ENCODE measurements at regions not wholly inside any gene's neighbourhood (a gene's known extent, or its start where the extent isn't known, plus 50 kb on each side); places are given as distances from the start of the nearest gene placed in this dataset.
"Not testable (repeated sequence)": the region's sequence is repeated elsewhere in the genome, so short reads cannot be mapped to it uniquely, and the experiment has no call there.

- DNase-seq, result not testable (repeated sequence)
These were observed 63.3 kb upstream of the CEP78 start for GRCh38 chr9:78172610-78173009.

DNA sequence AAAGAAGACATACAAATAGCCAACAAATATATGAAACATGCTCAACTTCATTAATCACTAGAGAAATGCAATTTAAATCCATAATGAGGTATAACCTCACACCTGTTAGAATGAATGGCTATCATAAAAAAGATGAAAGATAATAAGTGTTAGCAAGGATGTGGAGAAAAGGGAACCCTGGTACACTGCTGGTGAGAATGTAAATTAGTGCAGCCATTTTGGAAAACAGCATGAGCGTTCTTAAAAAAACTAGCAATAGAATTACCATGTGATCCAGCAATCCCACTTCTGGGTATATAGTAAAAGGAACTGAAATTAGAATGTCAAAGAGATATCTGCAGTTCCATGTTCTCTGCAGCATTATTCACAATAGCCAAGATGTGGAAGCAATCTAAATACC, 64.2 kb upstream of the CEP78 start:
- DNase-seq, result no peak

DNA sequence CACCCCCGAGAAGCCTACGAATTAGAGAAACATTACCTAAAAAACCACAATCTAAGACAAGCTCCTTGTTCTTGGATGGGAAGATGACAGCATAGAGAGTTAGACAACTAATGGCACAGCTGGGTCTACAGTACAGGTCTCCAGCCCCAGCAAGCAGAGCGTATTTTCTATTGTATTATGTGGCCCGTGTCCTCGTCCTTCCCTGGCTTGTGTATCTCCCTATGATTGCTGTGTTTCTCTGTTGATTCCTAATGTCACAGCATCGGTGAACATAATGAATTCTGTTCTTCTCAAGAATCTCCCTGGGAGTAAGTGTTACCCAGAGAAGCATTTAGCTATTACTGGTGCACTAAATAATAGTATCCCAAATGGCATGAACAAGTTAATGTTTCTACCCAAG, 66.8 kb upstream of the CEP78 start:
- DNase-seq, result no peak

DNA sequence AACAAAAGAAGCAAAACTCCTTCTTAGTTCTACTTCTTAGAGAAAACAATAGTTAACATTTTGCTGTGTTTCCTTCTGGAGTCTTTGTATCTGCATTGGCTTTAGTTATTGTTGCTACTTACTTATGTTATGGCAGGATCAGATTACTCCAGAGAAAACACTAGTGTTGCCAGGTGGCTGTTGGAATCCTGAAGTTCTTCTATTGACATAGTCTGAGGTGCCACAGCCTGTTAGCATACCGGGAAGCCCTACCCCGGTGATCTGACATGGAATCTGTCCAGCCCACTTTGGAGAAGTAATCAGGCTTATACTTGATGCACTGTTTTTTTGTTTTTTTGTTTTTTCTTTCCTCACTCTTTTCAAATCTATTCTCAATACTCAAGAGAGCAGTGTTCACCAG, 68.5 kb upstream of the CEP78 start:
- no peak for DNase-seq

GRCh38 chr9:78163834-78164233, 72.0 kb upstream of the CEP78 start:
- no peak for DNase-seq

GRCh38 chr9:78158286-78158685, 77.6 kb upstream of the CEP78 start:
- no peak for DNase-seq

DNA sequence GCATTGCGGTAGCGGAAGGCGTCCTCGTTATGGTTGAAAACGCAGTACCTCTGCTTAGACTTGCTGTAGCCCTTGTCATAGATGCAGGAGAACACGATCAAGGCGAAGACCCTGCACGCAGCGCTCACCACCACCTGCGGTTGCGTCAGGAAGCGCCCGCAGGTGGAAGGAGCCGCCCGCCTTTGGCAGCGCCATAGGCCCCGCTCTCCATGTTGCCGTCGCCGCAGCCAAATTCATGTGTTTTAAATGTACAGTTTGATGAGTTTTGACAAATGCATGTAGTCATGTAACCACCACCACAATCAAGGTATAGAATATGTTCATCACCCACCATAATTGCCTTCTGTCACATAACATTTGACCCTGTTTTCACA, 84.9 kb upstream of the CEP78 start:
- no peak for DNase-seq

DNA sequence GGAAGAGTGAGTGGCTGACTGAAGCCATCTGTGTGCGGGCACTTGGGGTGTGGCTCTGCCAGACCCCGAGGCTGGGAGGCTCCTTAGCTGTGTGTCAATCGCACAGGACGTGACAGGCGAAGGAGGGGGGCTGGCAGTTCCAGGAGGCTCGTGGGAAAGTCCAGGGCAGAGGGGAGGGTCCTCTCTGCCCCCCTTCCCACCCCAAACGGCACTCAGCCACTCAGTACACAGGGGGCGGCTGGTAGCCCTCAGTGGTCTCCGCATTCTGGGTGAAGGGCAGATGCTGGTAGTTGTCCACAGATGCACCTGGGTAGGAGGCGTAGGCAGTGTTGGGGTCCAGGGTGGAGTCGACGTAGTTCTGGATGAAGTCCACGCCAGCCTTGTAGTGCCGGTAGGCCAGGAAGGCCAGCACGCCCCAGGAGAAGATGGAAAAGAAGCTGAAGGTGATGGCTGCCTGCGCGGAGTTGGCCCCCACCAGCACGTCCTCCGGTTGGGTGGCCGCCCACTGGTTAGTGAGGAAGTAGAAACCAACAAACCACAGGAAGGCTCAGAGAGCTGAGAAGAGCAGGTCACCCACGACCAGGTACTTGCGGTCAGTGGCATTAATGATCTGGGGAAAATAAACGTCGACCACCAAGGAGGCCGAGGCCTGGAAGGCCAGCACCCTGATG, 85.4 kb upstream of the CEP78 start:
- DNase-seq, result no peak

- DNase-seq, result no peak
These were observed 86.1 kb upstream of the CEP78 start for GRCh38 chr9:78149702-78150291.

GRCh38 chr9:78146241-78146640, 89.6 kb upstream of the CEP78 start:
- no peak for DNase-seq

GRCh38 chr9:78144663-78145377, 91.1 kb upstream of the CEP78 start:
- DNase-seq, result no peak

- DNase-seq, result no peak
These were observed 91.9 kb upstream of the CEP78 start for GRCh38 chr9:78144008-78144381.

DNA sequence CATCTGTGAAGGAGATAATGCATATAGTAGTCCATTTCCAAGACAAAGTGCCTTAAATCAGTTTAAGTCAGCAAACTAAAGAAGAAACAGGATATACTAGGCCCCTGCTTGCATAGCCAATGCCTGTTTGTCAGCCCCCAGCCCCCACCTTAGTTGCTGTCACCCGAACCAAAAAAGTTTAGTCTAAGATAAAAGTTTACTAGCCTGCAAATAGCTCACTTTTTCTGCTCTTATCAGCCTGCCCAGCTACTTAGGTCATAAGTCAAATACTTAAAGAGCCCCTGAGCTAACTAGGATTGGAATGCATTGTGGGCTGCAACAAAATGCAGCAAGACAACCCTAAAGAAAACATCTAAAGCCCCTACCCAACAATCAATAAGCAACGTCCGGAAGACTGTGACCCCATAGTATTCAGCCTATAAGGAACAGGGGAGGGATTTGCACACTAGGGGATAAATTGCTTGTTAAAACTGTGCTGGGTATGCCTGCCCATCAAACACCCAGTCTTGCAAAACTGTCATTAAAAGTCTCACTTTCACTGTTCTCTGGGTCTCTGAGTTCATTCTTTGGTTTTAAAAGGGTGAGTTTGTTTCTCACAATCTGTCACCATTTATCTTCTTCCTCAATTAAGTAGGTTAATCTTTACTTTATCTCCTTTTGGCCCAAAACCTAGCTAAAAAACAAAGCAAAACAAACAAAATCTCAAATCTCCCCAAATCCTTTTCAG, 92.4 kb upstream of the CEP78 start:
- DNase-seq, result no peak

DNA sequence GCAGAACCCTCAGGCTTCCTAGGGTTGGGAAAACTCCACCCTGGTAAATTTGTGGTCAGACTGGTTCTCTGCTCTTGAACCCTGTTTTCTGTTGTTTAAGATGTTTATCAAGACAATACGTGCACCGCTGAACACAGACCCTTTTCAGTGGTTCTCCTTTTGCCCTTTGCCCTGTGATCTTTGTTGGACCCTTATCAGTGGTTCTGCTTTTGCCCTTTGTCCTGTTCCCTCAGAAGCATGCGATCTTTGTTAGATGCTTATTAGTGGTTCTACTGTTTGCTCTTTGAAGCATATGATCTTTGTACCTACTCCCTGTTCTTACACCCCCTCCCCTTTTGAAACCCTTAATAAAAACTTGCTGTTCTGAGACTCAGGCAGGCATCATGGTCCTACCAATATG, 93.6 kb upstream of the CEP78 start:
- not testable (repeated sequence) for DNase-seq

DNA sequence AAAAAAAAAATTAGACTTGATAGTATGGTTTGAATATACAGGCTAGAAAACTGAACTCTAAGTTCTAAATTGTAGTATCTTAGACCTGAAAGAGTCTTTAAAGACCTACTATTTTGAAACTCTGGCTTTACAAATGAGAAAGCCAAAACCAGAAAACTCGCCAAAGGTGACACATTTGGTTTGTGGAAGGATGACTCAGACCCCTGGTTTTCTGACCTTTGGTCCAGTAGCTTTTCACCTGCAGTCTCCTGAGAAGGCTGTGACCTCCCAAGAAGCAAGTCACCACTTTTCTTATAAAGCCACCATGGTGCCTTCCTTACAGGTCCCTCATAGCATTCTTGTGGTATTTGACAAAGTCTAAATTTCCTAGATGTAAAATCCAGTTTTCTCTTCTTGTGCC, 102.1 kb upstream of the CEP78 start:
- DNase-seq, result no peak

DNA sequence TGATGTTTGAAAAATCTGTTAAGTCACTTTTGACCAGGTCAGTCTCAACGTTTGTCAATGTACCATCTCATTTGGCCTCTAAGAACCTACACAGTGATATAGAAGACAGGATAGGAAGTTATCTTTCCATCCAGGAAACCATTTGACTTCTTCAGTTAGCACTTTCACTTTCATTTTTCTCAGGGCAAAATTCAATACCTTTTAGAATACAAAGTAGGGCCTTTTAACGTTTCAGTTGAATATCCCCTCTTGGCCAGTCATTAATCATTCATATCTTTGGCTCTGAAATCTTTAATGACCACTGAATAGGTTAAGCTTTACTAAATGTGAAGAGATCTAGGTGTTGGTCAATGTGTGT, 101.1 kb upstream of the GNAQ start:
- no peak for DNase-seq

DNA sequence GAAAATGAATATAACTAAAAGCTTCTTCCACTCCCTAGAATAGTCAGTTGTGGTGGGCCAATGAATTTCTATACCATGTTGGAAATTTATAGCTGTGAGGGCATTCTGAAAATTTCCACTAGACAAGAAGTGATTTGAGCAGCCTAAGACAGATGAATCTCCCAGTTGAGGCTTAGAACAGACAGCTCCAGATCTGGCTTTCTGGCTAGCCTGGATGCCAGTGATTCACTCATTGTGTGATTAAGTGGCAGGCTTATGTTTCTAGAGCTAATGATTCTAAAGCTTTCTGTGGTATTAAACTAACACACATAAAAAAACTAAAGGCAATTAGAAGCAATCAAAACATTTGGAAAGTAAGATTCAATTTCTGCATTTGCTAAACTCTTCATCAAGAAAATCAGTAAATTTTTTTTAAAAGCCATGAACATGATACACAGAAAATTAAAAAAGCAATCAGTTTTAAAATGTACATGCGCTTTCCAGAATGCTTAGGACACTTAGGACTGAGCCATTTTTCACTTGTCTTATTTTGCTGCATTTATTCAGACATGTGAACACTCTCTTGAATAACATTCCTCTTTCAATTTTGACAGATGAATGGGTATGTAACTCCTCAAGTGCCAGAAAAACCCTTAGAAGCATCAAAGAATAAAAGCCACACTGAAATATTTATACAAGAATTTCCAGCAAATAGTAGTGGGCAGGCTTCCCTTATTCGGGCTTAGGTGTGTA, 100.5 kb upstream of the GNAQ start:
- DNase-seq, result no peak

GRCh38 chr9:78130853-78131252, 99.2 kb upstream of the GNAQ start:
- DNase-seq, result no peak

GRCh38 chr9:78130004-78130403, 98.4 kb upstream of the GNAQ start:
- DNase-seq, result no peak

DNA sequence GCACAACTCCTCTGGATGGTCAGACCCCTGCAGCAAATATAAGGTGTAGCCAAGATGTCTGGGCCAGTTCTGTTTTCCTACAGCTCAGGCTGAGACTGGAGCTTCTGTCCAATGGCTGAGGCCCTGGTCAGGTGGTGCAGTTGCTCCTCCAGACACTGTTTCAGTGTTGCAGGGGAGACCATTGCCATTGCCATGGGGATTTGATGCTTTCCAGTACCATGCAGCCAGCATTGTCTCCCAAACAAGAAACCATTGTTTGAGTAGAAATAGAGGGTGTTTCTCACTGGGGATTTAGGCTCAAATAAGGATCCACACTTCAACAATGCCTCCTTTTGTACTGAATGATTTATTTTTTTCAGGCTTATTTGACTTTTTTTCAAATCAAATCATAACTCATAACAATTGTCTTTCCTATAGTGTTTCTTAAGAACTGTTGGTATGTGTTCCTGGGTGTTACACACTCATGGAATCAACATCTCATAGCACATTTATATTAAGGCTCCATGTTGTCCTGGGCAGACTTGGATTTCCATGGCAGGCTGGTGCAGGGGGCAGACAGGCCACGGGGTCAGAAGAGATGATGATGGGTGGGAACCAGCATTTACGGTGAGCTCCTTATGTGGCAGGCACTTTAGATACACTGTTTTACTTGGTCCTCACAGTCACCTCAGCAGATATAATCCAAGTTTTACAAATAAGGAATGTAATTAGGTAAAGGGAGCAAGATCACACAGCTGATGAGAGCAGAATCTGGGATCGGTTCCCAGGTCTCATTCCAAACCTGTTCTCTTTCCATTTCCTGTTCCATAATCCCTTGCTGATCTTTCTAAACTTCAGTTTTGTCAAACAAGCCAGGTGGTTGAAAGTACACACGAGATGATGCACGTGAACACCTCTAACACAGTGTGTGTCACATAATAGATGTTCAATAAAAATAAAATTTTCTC, 95.9 kb upstream of the GNAQ start:
- DNase-seq, result no peak

GRCh38 chr9:78123808-78124207, 92.2 kb upstream of the GNAQ start:
- no peak for DNase-seq

DNA sequence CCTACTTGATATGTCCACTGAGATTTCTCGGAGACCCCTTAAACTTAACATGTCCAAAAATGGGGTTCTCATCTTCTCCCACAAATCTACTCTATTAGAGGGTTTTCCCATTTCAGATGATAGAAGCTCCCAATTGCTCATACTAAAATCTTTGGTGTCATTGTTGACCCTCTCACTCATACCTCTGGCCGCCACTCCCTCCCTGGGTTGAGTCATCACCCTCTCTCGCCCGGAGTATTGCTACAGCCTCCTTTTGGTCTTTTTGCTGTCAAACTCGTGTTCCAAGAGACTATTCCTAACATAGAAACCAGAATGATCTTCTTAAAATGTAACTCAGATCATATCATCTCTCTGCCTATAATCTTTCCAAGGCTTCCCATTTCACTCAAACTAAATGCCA, 91.0 kb upstream of the GNAQ start:
- DNase-seq, result no peak

Measured in activated CD4-positive, alpha-beta T cell treated with anti-CD3 and anti-CD28 coated beads, Interleukin-2, amount 50 U/mL, for 1 hour (primary cell).